NCI-H146 (cell line): ENCODE measurements at regions not wholly inside any gene's neighbourhood (a gene's known extent, or its start where the extent isn't known, plus 50 kb on each side); places are given as distances from the start of the nearest gene placed in this dataset.
"Not testable (repeated sequence)": the region's sequence is repeated elsewhere in the genome, so short reads cannot be mapped to it uniquely, and the experiment has no call there.

ENCODE experiments used
- DNase-seq: peaks from one replicate; lab custom pipeline; 2025; lab: John Stamatoyannopoulos, UW

DNA sequence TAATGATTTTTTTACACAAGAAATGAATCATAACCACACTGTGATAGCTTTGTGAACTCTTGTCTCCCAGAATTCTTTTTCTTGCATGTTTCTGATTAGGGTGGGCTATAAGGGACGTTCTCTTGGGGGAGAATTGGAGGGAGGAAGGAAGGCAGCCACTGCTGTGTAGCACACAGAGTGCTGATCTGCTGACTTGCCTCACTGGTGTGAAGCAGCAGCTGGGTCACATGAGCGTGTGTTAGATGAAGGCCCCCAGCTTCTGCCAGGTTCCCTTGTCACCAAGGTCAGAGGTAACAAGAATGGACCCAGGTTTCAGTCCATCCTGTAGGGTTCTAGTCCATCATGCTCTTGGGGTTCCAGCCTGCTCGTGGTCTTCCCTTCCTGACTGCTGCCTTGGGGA is 107.4 kb upstream of the GLI2 start:
- DNase-seq, result no peak

DNA sequence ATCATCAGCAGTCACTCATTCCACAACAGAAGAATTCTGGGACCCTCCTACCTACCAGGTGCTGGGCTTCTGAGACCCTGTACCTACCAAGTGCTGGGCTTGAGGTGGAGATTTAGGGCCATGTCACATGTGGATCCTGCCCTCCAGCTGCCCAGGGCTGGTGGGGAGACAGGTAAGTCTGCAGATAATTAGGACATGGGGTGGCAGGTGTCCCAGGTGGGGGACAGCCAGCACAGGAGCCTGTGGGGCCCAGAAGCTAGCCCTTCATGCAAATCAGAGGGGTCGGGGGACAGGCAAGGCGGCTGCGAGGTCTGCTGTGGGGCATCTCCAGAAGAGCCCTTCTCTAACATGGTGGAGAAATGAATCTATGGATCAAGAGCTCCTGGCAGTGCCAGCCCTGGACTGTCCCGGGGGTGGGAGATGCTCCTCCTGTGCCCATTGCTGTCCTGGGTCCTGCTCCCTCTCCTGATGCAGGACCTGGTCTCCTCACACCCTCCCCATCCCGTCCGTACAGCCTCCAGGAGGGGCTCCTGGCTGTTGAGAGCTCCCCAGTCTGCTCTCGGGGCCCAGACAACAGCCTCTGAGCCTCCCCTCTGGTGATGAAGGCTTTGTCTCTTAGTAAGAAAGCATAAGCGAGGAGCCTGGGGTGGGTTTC is 106.3 kb upstream of the GLI2 start:
- no peak for DNase-seq

GRCh38 chr2:120630031-120630701 is 105.5 kb upstream of the GLI2 start:
- no peak for DNase-seq

- no peak for DNase-seq
These were observed 104.4 kb upstream of the GLI2 start for GRCh38 chr2:120631236-120631635.

- DNase-seq, result no peak
These were observed 103.9 kb upstream of the GLI2 start for GRCh38 chr2:120631724-120632123.

GRCh38 chr2:120632796-120633646 is 102.6 kb upstream of the GLI2 start:
- DNase-seq, result no peak

DNA sequence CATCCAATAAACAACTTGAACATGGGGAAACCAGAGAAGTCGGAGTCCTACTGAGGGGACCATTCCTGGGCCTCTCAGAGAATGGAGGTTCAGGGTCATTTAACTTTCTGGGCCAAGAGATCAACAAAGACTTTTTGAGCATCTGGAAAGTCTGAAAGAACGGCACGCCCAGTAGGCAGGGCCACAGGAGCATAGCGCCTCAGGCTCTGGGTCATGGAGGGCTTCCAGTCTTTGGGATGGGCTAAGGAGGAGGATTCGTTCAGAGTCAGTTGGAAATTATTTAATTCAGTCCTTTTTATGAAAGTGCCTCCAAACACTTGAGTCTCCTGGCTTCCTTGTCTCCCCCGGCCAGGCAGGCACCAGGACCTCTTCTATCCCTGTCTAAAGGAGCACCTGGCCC is 101.1 kb upstream of the GLI2 start:
- no peak for DNase-seq

DNA sequence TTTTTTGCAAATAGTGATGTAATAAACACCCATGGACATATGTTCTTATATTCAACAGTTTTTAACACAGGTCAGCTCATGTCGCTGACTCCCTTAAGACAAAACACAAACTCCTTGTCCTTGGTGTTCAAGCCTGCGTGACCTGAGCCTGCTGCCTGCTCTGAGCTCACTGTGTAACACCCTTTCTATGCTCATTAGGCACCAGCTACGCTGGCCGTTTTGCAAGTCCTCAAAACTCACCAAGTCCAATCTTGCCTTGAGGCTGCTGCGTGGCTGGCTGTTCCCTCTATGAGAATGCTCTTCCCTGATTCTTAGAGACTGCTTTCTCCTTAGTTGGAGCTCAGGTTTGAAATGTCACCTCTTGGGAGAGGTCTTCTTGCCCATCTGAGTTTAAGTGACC is 100.5 kb upstream of the GLI2 start:
- DNase-seq, result no peak

- DNase-seq, result no peak
These were observed 97.8 kb upstream of the GLI2 start for GRCh38 chr2:120637847-120638246.

DNA sequence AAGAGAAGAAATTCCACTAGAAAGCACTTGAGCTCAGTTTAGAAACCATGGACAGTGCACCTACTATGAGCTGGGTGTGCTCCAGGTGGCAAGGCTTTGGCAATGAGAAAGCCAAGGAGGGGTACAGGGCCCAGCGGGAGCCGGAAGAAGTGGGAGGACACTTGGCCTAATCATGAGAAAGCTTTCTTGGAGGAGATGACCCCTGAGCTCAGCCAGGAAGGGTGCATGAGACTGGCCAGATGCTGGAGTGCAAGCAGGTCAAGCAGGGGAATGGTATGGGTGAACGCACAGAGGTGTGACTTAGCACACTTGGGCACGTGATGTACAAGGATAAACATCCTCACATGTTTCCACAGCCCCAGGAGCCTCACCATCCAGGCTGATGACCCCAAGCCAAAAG is 97.2 kb upstream of the GLI2 start:
- DNase-seq, result no peak

GRCh38 chr2:120641366-120641771 is 94.3 kb upstream of the GLI2 start:
- DNase-seq, result no peak

DNA sequence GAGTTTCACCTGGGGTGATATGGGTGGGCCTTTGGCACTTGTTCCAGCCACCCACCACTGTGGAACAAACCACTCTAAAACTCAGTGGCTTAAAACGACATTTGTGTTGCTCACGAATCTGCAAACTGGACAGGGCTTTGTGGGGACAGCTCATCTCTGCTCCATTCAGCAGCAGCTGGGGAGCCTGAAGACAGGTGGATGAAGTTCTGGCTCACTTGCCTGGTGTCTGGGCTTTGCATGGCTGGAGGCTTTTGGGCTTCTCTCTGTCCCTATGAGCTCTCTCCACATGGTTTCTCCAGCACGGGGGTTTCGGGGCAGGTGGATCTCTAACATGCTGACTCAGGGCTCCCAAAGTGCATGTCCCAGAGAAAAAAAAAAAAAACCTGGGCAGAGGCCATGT is 93.0 kb upstream of the GLI2 start:
- no peak for DNase-seq

- no peak for DNase-seq
These were observed 88.7 kb upstream of the GLI2 start for GRCh38 chr2:120646994-120647393.

DNA sequence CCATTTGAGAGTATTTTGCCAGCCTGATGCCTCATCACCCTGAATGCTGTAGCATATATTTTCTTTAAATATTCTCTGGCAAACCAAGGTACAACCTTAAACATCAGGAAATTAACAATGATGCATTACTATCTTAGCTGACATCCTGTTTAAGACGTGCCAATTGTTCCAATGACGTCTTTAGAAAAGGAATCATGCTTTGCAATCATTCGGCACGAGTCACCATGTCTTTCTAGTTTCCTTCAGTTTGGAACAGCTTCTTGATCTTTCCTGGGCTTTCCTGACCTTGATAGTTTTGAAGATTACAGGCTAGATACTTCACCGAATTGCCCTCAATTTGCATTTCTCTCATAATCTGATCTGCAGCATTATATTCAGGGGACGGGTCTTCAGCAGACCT is 88.2 kb upstream of the GLI2 start:
- no peak for DNase-seq

- DNase-seq, result not testable (repeated sequence)
These were observed 86.3 kb upstream of the GLI2 start for GRCh38 chr2:120649381-120649780.

DNA sequence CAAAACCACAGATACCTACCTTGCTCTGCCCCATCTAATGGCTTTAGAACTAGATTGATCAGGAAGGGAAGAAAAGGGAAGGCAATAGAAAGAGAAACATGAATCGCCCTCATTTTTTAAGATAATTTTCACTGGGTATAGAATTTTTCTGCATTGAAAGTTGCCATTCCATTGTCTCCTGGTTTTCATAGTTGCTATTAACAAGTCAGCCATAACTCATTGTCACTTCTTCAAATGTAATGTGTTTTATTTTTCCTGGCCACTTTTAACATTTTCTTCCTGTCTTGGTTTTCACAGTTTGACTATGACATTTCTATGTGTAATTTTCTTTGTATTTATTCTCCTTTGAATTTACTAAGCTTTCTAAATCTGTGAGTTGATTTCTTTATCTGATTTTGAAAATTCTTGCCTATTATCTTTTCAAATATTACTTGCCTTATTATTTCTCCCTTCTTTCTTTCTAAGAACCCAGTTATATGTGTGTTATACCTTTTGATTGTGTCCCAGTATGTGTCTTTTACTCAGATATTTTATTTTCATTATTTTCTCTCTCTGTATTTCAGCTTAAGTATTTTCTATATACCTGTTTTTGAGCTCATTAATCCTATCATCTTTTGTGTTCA is 85.5 kb upstream of the GLI2 start:
- no peak for DNase-seq

- DNase-seq, result no peak
These were observed 83.8 kb upstream of the GLI2 start for GRCh38 chr2:120651818-120652217.

DNA sequence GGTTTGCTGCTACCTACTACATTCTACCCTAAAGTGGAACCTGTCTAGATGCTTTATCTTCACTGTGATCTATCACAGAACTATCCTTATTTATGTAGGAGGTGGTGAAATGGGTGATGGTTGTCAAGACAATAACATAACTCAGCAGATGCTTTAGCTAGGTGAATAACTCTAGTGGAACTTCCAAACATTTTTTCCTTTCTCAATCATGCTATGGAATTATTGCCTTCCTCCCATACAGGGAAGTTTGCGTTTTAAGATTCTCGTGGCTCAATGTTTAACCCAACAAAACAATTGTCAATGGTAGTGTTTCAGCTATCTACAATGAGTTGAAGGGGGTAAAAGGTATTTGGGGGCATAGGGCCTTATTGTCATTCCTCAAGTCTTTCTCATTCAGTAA is 82.6 kb upstream of the GLI2 start:
- no peak for DNase-seq

DNA sequence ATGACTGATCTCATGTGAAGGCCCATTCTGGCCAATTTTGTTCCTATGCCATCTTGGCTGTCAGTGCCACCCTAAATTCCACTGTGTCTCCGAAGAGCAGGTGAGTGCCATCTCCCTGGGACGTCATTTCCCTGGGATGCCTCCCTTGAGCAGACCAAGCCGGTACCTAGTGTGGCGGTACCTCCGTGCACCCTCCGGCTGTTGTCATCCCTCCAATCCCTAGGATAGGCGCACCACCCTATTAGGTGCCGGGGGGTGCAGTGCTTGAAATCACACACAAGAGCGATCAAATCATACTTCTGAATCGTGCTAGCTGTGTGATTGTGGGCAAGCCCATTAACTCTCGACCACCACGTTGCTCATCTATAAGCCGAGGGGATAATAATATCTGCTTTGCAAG is 81.8 kb upstream of the GLI2 start:
- DNase-seq, result no peak

DNA sequence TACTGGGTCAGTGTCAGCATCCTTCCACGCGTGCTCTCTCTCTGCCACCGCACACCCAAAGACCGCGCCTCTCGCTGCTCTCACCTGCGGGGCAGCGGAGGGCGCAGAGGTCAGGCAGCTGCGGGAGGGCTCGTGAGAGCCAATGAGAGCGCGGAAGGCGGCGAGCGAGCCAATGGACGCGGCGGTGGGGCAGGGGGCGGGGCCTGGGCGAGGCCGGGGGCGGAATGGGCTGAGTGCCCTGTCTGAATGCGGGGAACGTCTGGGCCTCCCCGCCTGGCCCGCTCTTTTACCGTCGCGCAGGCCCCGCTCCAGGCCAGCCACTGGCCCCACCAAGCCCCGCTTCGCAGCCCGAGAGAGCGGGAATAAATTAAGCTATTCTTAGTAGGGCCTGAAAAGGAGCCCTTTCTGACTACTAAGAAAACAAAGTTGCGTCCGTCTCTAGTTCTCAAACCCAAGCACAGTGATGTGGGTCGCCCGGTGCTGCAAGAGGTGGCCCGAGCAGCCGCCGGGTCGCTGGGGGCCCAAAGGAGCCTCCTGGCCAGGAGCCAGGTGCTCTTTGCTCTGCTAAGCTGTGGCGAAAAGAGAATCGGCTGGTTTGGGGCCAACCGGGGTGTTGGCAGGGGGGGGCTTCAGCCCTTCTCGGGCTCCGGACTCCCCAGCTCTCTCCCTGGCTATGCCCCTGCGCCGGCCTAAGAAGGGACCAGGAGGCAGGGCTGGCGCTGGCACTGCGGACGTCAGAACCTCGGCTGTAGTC is 81.1 kb upstream of the GLI2 start:
- no peak for DNase-seq

DNA sequence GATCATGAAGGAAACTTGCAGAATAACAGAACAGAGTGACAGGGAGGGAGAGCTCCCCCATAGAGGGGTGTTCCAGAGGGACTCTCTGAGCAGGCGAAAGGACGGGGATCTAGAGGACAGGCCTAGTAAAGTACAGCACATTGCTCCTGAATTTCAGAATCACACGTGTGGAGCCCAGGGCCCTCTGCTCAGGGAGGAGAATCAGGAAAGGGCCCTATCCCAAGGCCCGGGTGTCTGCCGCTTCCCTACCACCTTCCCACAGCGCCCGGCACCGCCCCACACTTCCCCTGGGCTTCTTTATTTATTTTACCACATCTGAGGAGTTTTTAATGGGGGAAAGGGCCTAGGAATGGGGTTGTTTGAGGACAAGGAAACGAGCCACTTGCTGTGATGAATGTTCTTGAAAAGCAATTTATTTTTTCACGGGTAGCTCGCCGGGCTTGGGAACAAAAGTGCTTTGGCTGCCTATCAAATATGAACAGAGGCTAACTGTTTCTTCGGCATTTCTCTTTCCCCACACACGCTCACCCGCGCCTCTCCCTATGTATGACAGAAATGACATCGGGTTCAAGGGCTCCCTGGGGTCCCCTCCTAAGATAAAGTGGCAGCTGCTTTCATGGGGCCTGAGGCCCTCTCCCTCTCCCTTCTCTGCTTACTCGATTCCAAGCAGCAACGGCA is 79.3 kb upstream of the GLI2 start:
- DNase-seq, result no peak
